Panc1 (cell line): ENCODE measurements at regions not wholly inside any gene's neighbourhood (a gene's known extent, or its start where the extent isn't known, plus 50 kb on each side); places are given as distances from the start of the nearest gene placed in this dataset.

Experiments
- ATAC-seq: fragments of 200-7000 bp; cut with Tn5 transposase; 2 replicates; pipeline ENCODE4 v1.9.1; 2020; ENCODE audit warnings: mild to moderate bottlenecking, moderate library complexity
- BruUV-seq: library from RNA; stranded (reverse); fragments of 400-500 nt; replicated peaks from 2 replicates; lab custom pipeline; 2021; lab: Mats Ljungman, UMichigan
- CTCF ChIA-PET: fragments of 300-600 bp; sonication (Branson Sonifier 250); formaldehyde crosslinking; loops from one replicate; lab custom pipeline; 2022; ENCODE audit warnings: antibody characterized with exemption; lab: Charles Lee
- POLR2A ChIA-PET: fragments of 300-600 bp; sonication (Branson Sonifier 250); formaldehyde crosslinking; loops from one replicate; lab custom pipeline; 2022; ENCODE audit warnings: antibody characterized with exemption; lab: Charles Lee
- DNase-seq: peaks from one replicate; pipeline ENCODE4 v3.0.0-alpha.2; 2010; ENCODE audit warnings: low read depth, low spot score
- H3K27ac ChIP-seq: 2 replicates; pipeline ENCODE4 v1.5.1; 2011; ENCODE audit warnings: mild to moderate bottlenecking, low read length, inconsistent platforms
- H3K27me3 ChIP-seq: fragments of 200-500 bp; sonication (Bioruptor generic); 2 replicates; pipeline ENCODE4 v1.6.0; 2014; ENCODE audit warnings: low read length, inconsistent platforms; ENCODE audit not compliant: control insufficient read depth, insufficient read depth
- H3K36me3 ChIP-seq: fragments of 200-500 bp; sonication (Bioruptor generic); 2 replicates; pipeline ENCODE4 v1.5.1; 2014; ENCODE audit warnings: inconsistent platforms, mild to moderate bottlenecking, low read length, moderate library complexity; ENCODE audit not compliant: control insufficient read depth, insufficient read depth
- H3K4me1 ChIP-seq: 2 replicates; pipeline ENCODE4 v1.5.1; 2011; ENCODE audit warnings: inconsistent platforms, mild to moderate bottlenecking, low read length, moderate library complexity; ENCODE audit not compliant: control insufficient read depth, insufficient read depth
- H3K4me3 ChIP-seq, 2 experiments: 2 replicates each; pipeline ENCODE4 v1.5.1; 2011 to 2012; ENCODE audit warnings: low read depth in 2 of 2, low read length in 2 of 2, mild to moderate bottlenecking in 2 of 2, inconsistent platforms in 1 of 2, moderate library complexity in 1 of 2
- H3K9me3 ChIP-seq: fragments of 200-500 bp; sonication (Bioruptor generic); 2 replicates; pipeline ENCODE4 v1.5.1; 2014; ENCODE audit warnings: low read depth, mild to moderate bottlenecking, inconsistent platforms, low read length, moderate library complexity; ENCODE audit not compliant: control insufficient read depth, insufficient read depth
- POLR2AphosphoS5 ChIP-seq: IDR thresholded peaks from 2 replicates; pipeline ENCODE4 v1.6.1; 2012; ENCODE audit warnings: mild to moderate bottlenecking, low read depth, low read length, moderate library complexity
- SIN3A ChIP-seq: IDR thresholded peaks from 2 replicates; pipeline ENCODE4 v1.6.1; 2012; ENCODE audit warnings: low read depth, mild to moderate bottlenecking, low read length, moderate library complexity, borderline replicate concordance; ENCODE audit not compliant: insufficient read depth
- TCF7L2 ChIP-seq: IDR thresholded peaks from 2 replicates; pipeline ENCODE4 v1.6.1; 2011; ENCODE audit warnings: mild to moderate bottlenecking, low read depth, low read length, inconsistent platforms
- in situ Hi-C: cut with HindIII; loops from 2 replicates; pipeline ENCODE4 v1.10.0; 2016; ENCODE audit warnings: low sequenced_read_pairs, low pct_unique_long_range_greater_than_20kb
- intact Hi-C: fragments of 100-400 bp; cut with micrococcal nuclease; formaldehyde crosslinking; loops from one replicate; pipeline ENCODE4 v1.10.0; 2022; ENCODE audit not compliant: unreplicated experiment
- TF ChIP-seq, protein P1 (sequence below): fragments of 450-650 bp; IDR thresholded peaks from 2 replicates; pipeline ENCODE4 v1.5.1; 2017; ENCODE audit warnings: mild to moderate bottlenecking
- TF ChIP-seq, protein P2 (sequence below), 2 experiments: IDR thresholded peaks; 2 replicates each; pipeline ENCODE4 v1.6.1; 2011 to 2012; ENCODE audit warnings: low read depth in 2 of 2, control low read depth in 1 of 2, low read length in 1 of 2, mild to moderate bottlenecking in 1 of 2, moderate library complexity in 1 of 2; ENCODE audit not compliant: insufficient read depth in 1 of 2

DNA sequence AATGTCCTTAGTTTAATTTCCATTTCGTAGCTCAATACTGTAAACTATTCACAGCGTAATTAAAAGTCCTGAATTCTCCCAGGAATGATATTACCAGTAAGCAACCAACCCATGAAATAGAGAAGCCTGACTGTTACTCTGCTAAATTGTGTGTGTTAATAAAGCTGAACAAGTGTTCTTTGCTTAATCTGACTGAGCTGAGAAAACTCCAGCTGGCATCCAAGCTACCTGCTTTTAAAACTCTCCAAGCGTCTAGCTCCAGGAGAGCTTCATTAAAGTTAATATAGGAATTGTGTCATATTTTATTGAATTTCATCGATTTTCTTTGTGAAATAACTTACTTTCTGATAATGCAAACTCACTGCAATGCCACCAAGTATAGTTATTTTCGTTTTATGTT, 524.4 kb downstream of the SLC16A7 start:
- ATAC-seq (no peak), DNase-seq (no peak)
- intact Hi-C loops (no loop called here), in situ Hi-C loops (no loop called here)
- Histone ChIP-seq H3K4me3 (no peak overlapping the region), H3K9me3 (no peaks in the 10 kb centered on the region), H3K27me3 (no peaks in the 10 kb centered on the region), H3K27ac (no peak overlapping the region), H3K4me1 (no peaks in the 10 kb centered on the region), H3K36me3 (no peaks in the 10 kb centered on the region)
- POLR2A ChIA-PET: no interaction called here
- no TSS peak for BruUV-seq
- TF ChIP-seq TCF7L2 (no peak), POLR2AphosphoS5 (no peak), SIN3A (no peak)
- TF ChIP-seq, protein P1, sequence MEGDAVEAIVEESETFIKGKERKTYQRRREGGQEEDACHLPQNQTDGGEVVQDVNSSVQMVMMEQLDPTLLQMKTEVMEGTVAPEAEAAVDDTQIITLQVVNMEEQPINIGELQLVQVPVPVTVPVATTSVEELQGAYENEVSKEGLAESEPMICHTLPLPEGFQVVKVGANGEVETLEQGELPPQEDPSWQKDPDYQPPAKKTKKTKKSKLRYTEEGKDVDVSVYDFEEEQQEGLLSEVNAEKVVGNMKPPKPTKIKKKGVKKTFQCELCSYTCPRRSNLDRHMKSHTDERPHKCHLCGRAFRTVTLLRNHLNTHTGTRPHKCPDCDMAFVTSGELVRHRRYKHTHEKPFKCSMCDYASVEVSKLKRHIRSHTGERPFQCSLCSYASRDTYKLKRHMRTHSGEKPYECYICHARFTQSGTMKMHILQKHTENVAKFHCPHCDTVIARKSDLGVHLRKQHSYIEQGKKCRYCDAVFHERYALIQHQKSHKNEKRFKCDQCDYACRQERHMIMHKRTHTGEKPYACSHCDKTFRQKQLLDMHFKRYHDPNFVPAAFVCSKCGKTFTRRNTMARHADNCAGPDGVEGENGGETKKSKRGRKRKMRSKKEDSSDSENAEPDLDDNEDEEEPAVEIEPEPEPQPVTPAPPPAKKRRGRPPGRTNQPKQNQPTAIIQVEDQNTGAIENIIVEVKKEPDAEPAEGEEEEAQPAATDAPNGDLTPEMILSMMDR: no peak
- TF ChIP-seq, protein P2, sequence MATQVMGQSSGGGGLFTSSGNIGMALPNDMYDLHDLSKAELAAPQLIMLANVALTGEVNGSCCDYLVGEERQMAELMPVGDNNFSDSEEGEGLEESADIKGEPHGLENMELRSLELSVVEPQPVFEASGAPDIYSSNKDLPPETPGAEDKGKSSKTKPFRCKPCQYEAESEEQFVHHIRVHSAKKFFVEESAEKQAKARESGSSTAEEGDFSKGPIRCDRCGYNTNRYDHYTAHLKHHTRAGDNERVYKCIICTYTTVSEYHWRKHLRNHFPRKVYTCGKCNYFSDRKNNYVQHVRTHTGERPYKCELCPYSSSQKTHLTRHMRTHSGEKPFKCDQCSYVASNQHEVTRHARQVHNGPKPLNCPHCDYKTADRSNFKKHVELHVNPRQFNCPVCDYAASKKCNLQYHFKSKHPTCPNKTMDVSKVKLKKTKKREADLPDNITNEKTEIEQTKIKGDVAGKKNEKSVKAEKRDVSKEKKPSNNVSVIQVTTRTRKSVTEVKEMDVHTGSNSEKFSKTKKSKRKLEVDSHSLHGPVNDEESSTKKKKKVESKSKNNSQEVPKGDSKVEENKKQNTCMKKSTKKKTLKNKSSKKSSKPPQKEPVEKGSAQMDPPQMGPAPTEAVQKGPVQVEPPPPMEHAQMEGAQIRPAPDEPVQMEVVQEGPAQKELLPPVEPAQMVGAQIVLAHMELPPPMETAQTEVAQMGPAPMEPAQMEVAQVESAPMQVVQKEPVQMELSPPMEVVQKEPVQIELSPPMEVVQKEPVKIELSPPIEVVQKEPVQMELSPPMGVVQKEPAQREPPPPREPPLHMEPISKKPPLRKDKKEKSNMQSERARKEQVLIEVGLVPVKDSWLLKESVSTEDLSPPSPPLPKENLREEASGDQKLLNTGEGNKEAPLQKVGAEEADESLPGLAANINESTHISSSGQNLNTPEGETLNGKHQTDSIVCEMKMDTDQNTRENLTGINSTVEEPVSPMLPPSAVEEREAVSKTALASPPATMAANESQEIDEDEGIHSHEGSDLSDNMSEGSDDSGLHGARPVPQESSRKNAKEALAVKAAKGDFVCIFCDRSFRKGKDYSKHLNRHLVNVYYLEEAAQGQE (IDR thresholded peaks at IDR 0.05; ENCODE audit: insufficient read depth in 1 of 2, low read depth in 2 of 2, low read length in 1 of 2): no peak
- CTCF ChIA-PET: no interaction called here

DNA sequence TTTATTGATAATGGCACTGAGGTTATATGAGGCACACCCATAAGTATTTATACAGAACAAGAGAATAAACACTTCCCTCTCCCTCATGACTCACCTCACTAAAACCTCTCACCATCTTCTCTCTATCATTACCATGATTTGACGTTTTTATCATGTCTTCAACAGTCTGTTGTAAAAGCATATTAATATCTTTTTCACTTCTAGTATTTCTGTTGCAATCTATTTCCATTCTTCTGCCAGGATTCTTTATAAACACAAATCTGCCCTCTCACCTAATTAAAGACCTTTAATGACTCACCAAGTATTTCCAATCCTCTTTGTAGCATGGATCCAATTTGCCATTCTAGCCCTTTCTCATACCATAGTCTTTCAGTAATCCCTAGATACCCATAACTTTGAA, 527.7 kb downstream of the SLC16A7 start:
- Histone ChIP-seq H3K27me3 (no peaks in the 10 kb centered on the region), H3K4me1 (no peaks in the 10 kb centered on the region), H3K27ac (no peak overlapping the region), H3K36me3 (no peaks in the 10 kb centered on the region), H3K4me3 (no peak overlapping the region), H3K9me3 (no peaks in the 10 kb centered on the region)
- no peak for DNase-seq
- POLR2A ChIA-PET: no interaction called here
- TF ChIP-seq TCF7L2: no peak
- TF ChIP-seq, protein P1: no peak
- no peak for TF ChIP-seq POLR2AphosphoS5
- TF ChIP-seq SIN3A: no peak
- TF ChIP-seq, protein P2 (IDR thresholded peaks at IDR 0.05; ENCODE audit: insufficient read depth in 1 of 2, low read depth in 2 of 2, low read length in 1 of 2): no peak
- CTCF ChIA-PET: no interaction called here
- BruUV-seq: no TSS peak
- intact Hi-C loops (no loop called here), in situ Hi-C loops (no loop called here)
- ATAC-seq: no peak
